ENCODE measurements at regions not wholly inside any gene's neighbourhood (a gene's known extent, or its start where the extent isn't known, plus 50 kb on each side); places are given as distances from the start of the nearest gene placed in this dataset.

- Histone ChIP-seq H3K4me1 (ENCODE audit: insufficient read depth, low read length) (no peaks in the 10 kb centered on the region), H4K20me1 (ENCODE audit: insufficient read depth, low read length) (no peaks in the 10 kb centered on the region), H3K36me3 (ENCODE audit: insufficient read depth, low read length) (no peaks in the 10 kb centered on the region), H3K27me3 (ENCODE audit: insufficient read depth, low read length) (no peaks in the 10 kb centered on the region), H3K27ac (ENCODE audit: low read depth, low read length) (no peak overlapping the region), H2AFZ (ENCODE audit: low read length) (no peak overlapping the region), H3K4me3 (ENCODE audit: insufficient read depth, low read length) (no peak overlapping the region), H3K4me2 (ENCODE audit: insufficient read depth, low read length) (no peak overlapping the region), H3K9me3 (ENCODE audit: low read depth, low read length) (peaks cover 4% of the 10 kb centered on the region), H3K79me2 (ENCODE audit: insufficient read depth, low read length) (no peaks in the 10 kb centered on the region)
- DNase-seq (ENCODE audit: insufficient read length, low spot score, missing footprints): no peak
- TF ChIP-seq CTCF (IDR thresholded peaks at IDR 0.05; ENCODE audit: extremely low read depth, low read depth, low read length): no peak
Observed at GRCh38 chr10:105634281-105634680, 993.2 kb downstream of the SORCS3 start.

GRCh38 chr10:105615715-105616365, 974.8 kb downstream of the SORCS3 start:
- Histone ChIP-seq H3K27ac (ENCODE audit: low read depth, low read length) (no peak overlapping the region), H3K4me2 (ENCODE audit: insufficient read depth, low read length) (no peak overlapping the region)

GRCh38 chr10:105611244-105611798, 970.2 kb downstream of the SORCS3 start:
- Histone ChIP-seq H3K4me2 (ENCODE audit: insufficient read depth, low read length) (no peak overlapping the region), H3K9me3 (ENCODE audit: low read depth, low read length) (peaks cover 2% of the 10 kb centered on the region), H2AFZ (ENCODE audit: low read length) (no peak overlapping the region), H3K4me3 (ENCODE audit: insufficient read depth, low read length) (no peak overlapping the region), H3K27me3 (ENCODE audit: insufficient read depth, low read length) (no peaks in the 10 kb centered on the region), H3K79me2 (ENCODE audit: insufficient read depth, low read length) (no peaks in the 10 kb centered on the region), H4K20me1 (ENCODE audit: insufficient read depth, low read length) (no peaks in the 10 kb centered on the region), H3K36me3 (ENCODE audit: insufficient read depth, low read length) (no peaks in the 10 kb centered on the region), H3K27ac (ENCODE audit: low read depth, low read length) (no peak overlapping the region), H3K4me1 (ENCODE audit: insufficient read depth, low read length) (no peaks in the 10 kb centered on the region)
- no peak for TF ChIP-seq CTCF (IDR thresholded peaks at IDR 0.05; ENCODE audit: extremely low read depth, low read depth, low read length)
- DNase-seq (ENCODE audit: insufficient read length, low spot score, missing footprints): no peak

More at GRCh38 chr10:105615715-105616365, 974.8 kb downstream of the SORCS3 start:
- Histone ChIP-seq H3K4me3 (ENCODE audit: insufficient read depth, low read length) (no peak overlapping the region), H3K79me2 (ENCODE audit: insufficient read depth, low read length) (no peaks in the 10 kb centered on the region), H3K27me3 (ENCODE audit: insufficient read depth, low read length) (no peaks in the 10 kb centered on the region), H3K4me1 (ENCODE audit: insufficient read depth, low read length) (no peaks in the 10 kb centered on the region), H3K9me3 (ENCODE audit: low read depth, low read length) (peaks cover 2% of the 10 kb centered on the region), H4K20me1 (ENCODE audit: insufficient read depth, low read length) (no peaks in the 10 kb centered on the region), H2AFZ (ENCODE audit: low read length) (no peak overlapping the region), H3K36me3 (ENCODE audit: insufficient read depth, low read length) (no peaks in the 10 kb centered on the region)
- DNase-seq (ENCODE audit: insufficient read length, low spot score, missing footprints): no peak
- no peak for TF ChIP-seq CTCF (IDR thresholded peaks at IDR 0.05; ENCODE audit: extremely low read depth, low read depth, low read length)

- TF ChIP-seq CTCF (IDR thresholded peaks at IDR 0.05; ENCODE audit: extremely low read depth, low read depth, low read length): no peak
- H3K79me2 ChIP-seq (ENCODE audit: insufficient read depth, low read length): no peaks in the 10 kb centered on the region
- no peak overlapping the region for H3K27ac ChIP-seq (ENCODE audit: low read depth, low read length)
Observed at GRCh38 chr10:105609451-105609850, 968.4 kb downstream of the SORCS3 start.

More at GRCh38 chr10:105609451-105609850, 968.4 kb downstream of the SORCS3 start:
- H3K9me3 ChIP-seq (ENCODE audit: low read depth, low read length): peaks cover 2% of the 10 kb centered on the region
- H4K20me1 ChIP-seq (ENCODE audit: insufficient read depth, low read length): no peaks in the 10 kb centered on the region
- H3K4me1 ChIP-seq (ENCODE audit: insufficient read depth, low read length): no peaks in the 10 kb centered on the region
- H3K4me3 ChIP-seq (ENCODE audit: insufficient read depth, low read length): no peak overlapping the region
- H2AFZ ChIP-seq (ENCODE audit: low read length): no peak overlapping the region
- no peak for DNase-seq (ENCODE audit: insufficient read length, low spot score, missing footprints)
- H3K27me3 ChIP-seq (ENCODE audit: insufficient read depth, low read length): no peaks in the 10 kb centered on the region
- H3K36me3 ChIP-seq (ENCODE audit: insufficient read depth, low read length): no peaks in the 10 kb centered on the region
- H3K4me2 ChIP-seq (ENCODE audit: insufficient read depth, low read length): no peak overlapping the region
